Stimulated activated CD4-positive, alpha-beta T cell treated with anti-CD3 and anti-CD28 coated beads, Interleukin-2, amount 100 ng/mL, for 48 hours (primary cell): ENCODE measurements at regions not wholly inside any gene's neighbourhood (a gene's known extent, or its start where the extent isn't known, plus 50 kb on each side); places are given as distances from the start of the nearest gene placed in this dataset.

Experiments used
- DNase-seq, 2 donors: peaks; one replicate each; pipeline ENCODE4 v3.0.0-alpha.2; 2020

GRCh38 chr3:102529452-102529851 lies 94.6 kb downstream of the ZPLD1 start:
- no peak for DNase-seq

- DNase-seq: no peak
These were observed 95.8 kb downstream of the ZPLD1 start for GRCh38 chr3:102530415-102531181.

- DNase-seq: no peak
These were observed 96.9 kb downstream of the ZPLD1 start for GRCh38 chr3:102531686-102532085.

- DNase-seq: no peak
These were observed 98.1 kb downstream of the ZPLD1 start for GRCh38 chr3:102532901-102533300.

- no peak for DNase-seq
These were observed 99.0 kb downstream of the ZPLD1 start for GRCh38 chr3:102533784-102534183.

GRCh38 chr3:102536456-102536855 lies 101.6 kb downstream of the ZPLD1 start:
- no peak for DNase-seq

- DNase-seq: no peak
These were observed 102.3 kb downstream of the ZPLD1 start for GRCh38 chr3:102537123-102537522.

GRCh38 chr3:102544741-102545140 lies 109.9 kb downstream of the ZPLD1 start:
- DNase-seq: no peak

GRCh38 chr3:102545276-102545675 lies 110.5 kb downstream of the ZPLD1 start:
- DNase-seq: no peak

GRCh38 chr3:102553876-102554275 lies 119.1 kb downstream of the ZPLD1 start:
- DNase-seq: no peak

- DNase-seq: no peak
These were observed 135.7 kb downstream of the ZPLD1 start for GRCh38 chr3:102570511-102570910.

GRCh38 chr3:102571006-102571405 lies 136.2 kb downstream of the ZPLD1 start:
- DNase-seq: no peak

GRCh38 chr3:102571720-102572384 lies 137.0 kb downstream of the ZPLD1 start:
- no peak for DNase-seq

- no peak for DNase-seq
These were observed 138.7 kb downstream of the ZPLD1 start for GRCh38 chr3:102573483-102574028.

- DNase-seq: no peak
These were observed 139.5 kb downstream of the ZPLD1 start for GRCh38 chr3:102574355-102574754.

- no peak for DNase-seq
These were observed 141.8 kb downstream of the ZPLD1 start for GRCh38 chr3:102576651-102577050.

- no peak for DNase-seq
These were observed 142.4 kb downstream of the ZPLD1 start for GRCh38 chr3:102577082-102577789.

GRCh38 chr3:102580760-102581159 lies 145.9 kb downstream of the ZPLD1 start:
- DNase-seq: no peak

GRCh38 chr3:102586485-102586884 lies 151.7 kb downstream of the ZPLD1 start:
- no peak for DNase-seq

GRCh38 chr3:102593812-102594602 lies 159.2 kb downstream of the ZPLD1 start:
- DNase-seq: no peak

- DNase-seq: no peak
These were observed 160.2 kb downstream of the ZPLD1 start for GRCh38 chr3:102595057-102595456.

GRCh38 chr3:102599819-102600576 lies 165.2 kb downstream of the ZPLD1 start:
- no peak for DNase-seq
